HCT116 (cell line): ENCODE measurements at regions not wholly inside any gene's neighbourhood (a gene's known extent, or its start where the extent isn't known, plus 50 kb on each side); places are given as distances from the start of the nearest gene placed in this dataset.

Experiments used
- ATAC-seq: fragments of 200-7000 bp; cut with Tn5 transposase; 2 replicates; pipeline ENCODE4 v1.9.1; 2020; ENCODE audit warnings: mild to moderate bottlenecking, moderate library complexity
- BruUV-seq: library from RNA; stranded (reverse); fragments of 400-500 nt; replicated peaks from 2 replicates; lab custom pipeline; 2021; lab: Mats Ljungman, UMichigan
- CTCF ChIA-PET: fragments of 300-600 bp; sonication (Branson Sonifier 250); formaldehyde crosslinking; loops from one replicate; lab custom pipeline; 2021; ENCODE audit warnings: antibody characterized with exemption; lab: Charles Lee
- POLR2A ChIA-PET: fragments of 300-600, 350-600 bp; sonication (Branson Sonifier 250); formaldehyde crosslinking; loops from one replicate; lab custom pipeline; 2021; ENCODE audit warnings: antibody characterized with exemption; lab: Charles Lee
- RAD21 ChIA-PET, 2 experiments: fragments of 300-600 bp; sonication (Branson Sonifier 250); formaldehyde crosslinking; loops; one replicate each; lab custom pipeline; 2023; ENCODE audit warnings: low total read pairs in 2 of 2; ENCODE audit not compliant: uncharacterized antibody in 2 of 2, unreplicated experiment in 2 of 2, low non-redundant PET in 1 of 2; lab: Charles Lee
- DNase-seq: peaks from one replicate; pipeline ENCODE4 v3.0.0-alpha.2; 2010; ENCODE audit warnings: low read depth, low spot score
- H2AFZ ChIP-seq: fragments of 200-600 bp; shearing (Covaris generic), sonication (generic); 2 replicates; pipeline ENCODE4 v1.6.1; 2017; ENCODE audit warnings: low read depth, mixed run types, mixed read lengths, antibody characterized with exemption, low read length; ENCODE audit not compliant: poor library complexity, severe bottlenecking
- H3K27ac ChIP-seq: 2 replicates; pipeline ENCODE4 v1.5.1; 2012; ENCODE audit warnings: low read depth, low read length
- H3K27me3 ChIP-seq: fragments of 200-600 bp; sonication (generic); 2 replicates; pipeline ENCODE4 v1.6.1; 2016; ENCODE audit warnings: mixed run types, low read length, mixed read lengths; ENCODE audit not compliant: insufficient read depth
- H3K36me3 ChIP-seq, 2 experiments: fragments of 200-500 bp in 1 of 2; fragments of 200-600 bp in 1 of 2; sonication (Bioruptor generic) in 1 of 2; sonication (generic) in 1 of 2; 2 replicates each; pipeline versions ENCODE4 v1.5.1 to v1.6.1; 2014 to 2016; ENCODE audit warnings: low read length in 2 of 2, inconsistent platforms in 1 of 2, mixed read lengths in 1 of 2, mixed run types in 1 of 2; ENCODE audit not compliant: insufficient read depth in 2 of 2, control insufficient read depth in 1 of 2
- H3K4me1 ChIP-seq, 2 experiments: fragments of 200-600 bp in 1 of 2; sonication (generic) in 1 of 2; 2 replicates each; pipeline versions ENCODE4 v1.5.1 to v1.6.1; 2012 to 2017; ENCODE audit warnings: low read length in 2 of 2, inconsistent platforms in 1 of 2, mild to moderate bottlenecking in 1 of 2, mixed read lengths in 1 of 2, mixed run types in 1 of 2, moderate library complexity in 1 of 2; ENCODE audit not compliant: insufficient read depth in 2 of 2, control insufficient read depth in 1 of 2
- H3K4me2 ChIP-seq: fragments of 200-600 bp; sonication (generic); 2 replicates; pipeline ENCODE4 v1.6.1; 2017; ENCODE audit warnings: mixed run types, low read length, mixed read lengths
- H3K4me3 ChIP-seq, 2 experiments: fragments of 200-600 bp in 1 of 2; sonication (generic) in 1 of 2; replicated peaks in 1 of 2; 2 replicates each; pipeline ENCODE4 v1.5.1; 2011 to 2016; ENCODE audit warnings: low read length in 2 of 2, control low read depth in 1 of 2, low read depth in 1 of 2, mild to moderate bottlenecking in 1 of 2, mixed read lengths in 1 of 2, mixed run types in 1 of 2
- H3K79me2 ChIP-seq: fragments of 200-600 bp; sonication (generic); 2 replicates; pipeline ENCODE4 v1.6.1; 2017; ENCODE audit warnings: mild to moderate bottlenecking, mixed run types, low read length, moderate library complexity, mixed read lengths; ENCODE audit not compliant: insufficient read depth
- H3K9ac ChIP-seq: fragments of 200-600 bp; sonication (generic); 2 replicates; pipeline ENCODE4 v1.6.1; 2016; ENCODE audit warnings: low read length, mixed read lengths
- H3K9me2 ChIP-seq: fragments of 200-600 bp; sonication (generic), shearing (Covaris generic); 2 replicates; pipeline ENCODE4 v1.6.1; 2017; ENCODE audit warnings: mixed run types, mild to moderate bottlenecking, moderate library complexity; ENCODE audit not compliant: insufficient read depth
- H3K9me3 ChIP-seq, 2 experiments: fragments of 200-500 bp in 1 of 2; fragments of 200-600 bp in 1 of 2; sonication (Bioruptor generic) in 1 of 2; sonication (generic) in 1 of 2; 2 replicates each; pipeline ENCODE4 v1.6.1; 2014 to 2017; ENCODE audit warnings: low read length in 2 of 2, mixed read lengths in 2 of 2, inconsistent platforms in 1 of 2, low read depth in 1 of 2, mild to moderate bottlenecking in 1 of 2, mixed run types in 1 of 2, moderate library complexity in 1 of 2; ENCODE audit not compliant: control insufficient read depth in 1 of 2, insufficient read depth in 1 of 2
- H4K20me1 ChIP-seq: fragments of 200-600 bp; sonication (generic), shearing (Covaris generic); 2 replicates; pipeline ENCODE4 v1.6.1; 2017; ENCODE audit warnings: mixed run types, mild to moderate bottlenecking, moderate library complexity; ENCODE audit not compliant: insufficient read depth
- CBX3 ChIP-seq: IDR thresholded peaks from 2 replicates; pipeline ENCODE4 v1.6.1; 2012; ENCODE audit warnings: low read depth
- CEBPB ChIP-seq: IDR thresholded peaks from 2 replicates; pipeline ENCODE4 v1.6.1; 2012; ENCODE audit warnings: low read depth
- EZH2 ChIP-seq: fragments of 200-600 bp; sonication (generic); IDR thresholded peaks from 2 replicates; pipeline ENCODE4 v1.6.1; 2017; ENCODE audit warnings: antibody characterized with exemption, mixed run types
- EZH2phosphoT487 ChIP-seq: fragments of 200-600 bp; IDR thresholded peaks from 2 replicates; pipeline ENCODE4 v1.6.1; 2018; ENCODE audit warnings: antibody characterized with exemption, borderline replicate concordance
- POLR2AphosphoS5 ChIP-seq: IDR thresholded peaks from 2 replicates; pipeline ENCODE4 v1.6.1; 2011; ENCODE audit warnings: mild to moderate bottlenecking, low read depth, low read length, moderate library complexity
- SP1 ChIP-seq: IDR thresholded peaks from 2 replicates; pipeline ENCODE4 v1.6.1; 2012; ENCODE audit warnings: low read depth
- ZFX ChIP-seq: fragments of 450-650 bp; IDR thresholded peaks from 2 replicates; pipeline ENCODE4 v1.6.1; 2017
- ZNF274 ChIP-seq: fragments of 200-500 bp; sonication (Bioruptor generic); IDR thresholded peaks from 2 replicates; pipeline ENCODE4 v1.6.1; 2014; ENCODE audit warnings: mild to moderate bottlenecking, low read depth, low read length, inconsistent platforms
- intact Hi-C: fragments of 100-400 bp; cut with micrococcal nuclease; formaldehyde crosslinking; loops from 2 replicates; pipeline ENCODE4 v1.10.0; 2022
- TF ChIP-seq, protein P1 (sequence below): IDR thresholded peaks from 2 replicates; pipeline ENCODE4 v1.6.1; 2012
- TF ChIP-seq, protein P2 (sequence below): IDR thresholded peaks from 2 replicates; pipeline ENCODE4 v1.6.1; 2012; ENCODE audit warnings: low read depth
- TF ChIP-seq, protein P3 (sequence below): IDR thresholded peaks from 2 replicates; pipeline ENCODE4 v1.6.1; 2011; ENCODE audit warnings: mild to moderate bottlenecking, low read length, moderate library complexity; ENCODE audit not compliant: insufficient replicate concordance; ENCODE audit errors: extremely low read depth

DNA sequence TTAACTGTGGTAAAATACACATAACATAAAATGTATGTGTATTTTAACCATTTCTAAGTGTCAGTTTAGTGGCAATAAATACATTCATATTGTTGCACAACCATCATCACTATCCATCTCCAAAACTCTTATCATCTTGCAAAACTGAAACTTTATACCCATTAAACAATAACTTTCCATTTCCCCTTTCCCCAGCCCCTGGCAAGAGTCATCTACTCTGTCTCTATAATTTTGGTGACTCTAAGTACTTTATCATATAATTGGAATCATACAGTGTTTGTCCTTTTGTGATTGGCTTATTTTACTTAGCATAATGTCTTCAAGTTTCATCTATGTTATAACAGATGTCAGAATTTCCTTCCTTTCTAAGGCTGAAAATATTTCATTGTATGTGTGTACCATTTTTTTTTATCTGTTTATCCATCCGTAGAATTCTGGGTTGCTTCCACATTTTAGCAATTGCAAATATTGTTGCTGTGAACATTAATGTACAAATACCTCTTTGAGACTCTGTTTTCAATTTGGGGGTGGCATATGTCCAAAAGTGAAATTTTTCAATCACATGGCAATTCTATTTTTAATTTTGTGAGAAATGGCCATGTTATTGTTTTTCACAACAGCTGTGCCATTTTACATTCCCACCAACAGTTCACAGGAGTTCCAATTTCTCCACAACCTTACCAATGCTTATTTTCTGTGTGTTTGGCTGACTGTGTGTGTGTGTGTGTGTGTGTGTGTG lies 153.9 kb upstream of the GORAB start:
- no peak overlapping the region for H2AFZ ChIP-seq
- intact Hi-C loops, result no loop called here
- no peaks in the 10 kb centered on the region for H3K4me1 ChIP-seq
- H3K4me2 ChIP-seq, result no peak overlapping the region
- H3K9ac ChIP-seq, result no peak overlapping the region
- TF ChIP-seq CEBPB (no peak), ZNF274 (no peak), SP1 (no peak), EZH2phosphoT487 (no peak), CBX3 (no peak), EZH2 (no peak), ZFX (no peak), POLR2AphosphoS5 (no peak)
- TF ChIP-seq, protein P1, sequence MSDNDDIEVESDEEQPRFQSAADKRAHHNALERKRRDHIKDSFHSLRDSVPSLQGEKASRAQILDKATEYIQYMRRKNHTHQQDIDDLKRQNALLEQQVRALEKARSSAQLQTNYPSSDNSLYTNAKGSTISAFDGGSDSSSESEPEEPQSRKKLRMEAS, result no peak
- TF ChIP-seq, protein P2, sequence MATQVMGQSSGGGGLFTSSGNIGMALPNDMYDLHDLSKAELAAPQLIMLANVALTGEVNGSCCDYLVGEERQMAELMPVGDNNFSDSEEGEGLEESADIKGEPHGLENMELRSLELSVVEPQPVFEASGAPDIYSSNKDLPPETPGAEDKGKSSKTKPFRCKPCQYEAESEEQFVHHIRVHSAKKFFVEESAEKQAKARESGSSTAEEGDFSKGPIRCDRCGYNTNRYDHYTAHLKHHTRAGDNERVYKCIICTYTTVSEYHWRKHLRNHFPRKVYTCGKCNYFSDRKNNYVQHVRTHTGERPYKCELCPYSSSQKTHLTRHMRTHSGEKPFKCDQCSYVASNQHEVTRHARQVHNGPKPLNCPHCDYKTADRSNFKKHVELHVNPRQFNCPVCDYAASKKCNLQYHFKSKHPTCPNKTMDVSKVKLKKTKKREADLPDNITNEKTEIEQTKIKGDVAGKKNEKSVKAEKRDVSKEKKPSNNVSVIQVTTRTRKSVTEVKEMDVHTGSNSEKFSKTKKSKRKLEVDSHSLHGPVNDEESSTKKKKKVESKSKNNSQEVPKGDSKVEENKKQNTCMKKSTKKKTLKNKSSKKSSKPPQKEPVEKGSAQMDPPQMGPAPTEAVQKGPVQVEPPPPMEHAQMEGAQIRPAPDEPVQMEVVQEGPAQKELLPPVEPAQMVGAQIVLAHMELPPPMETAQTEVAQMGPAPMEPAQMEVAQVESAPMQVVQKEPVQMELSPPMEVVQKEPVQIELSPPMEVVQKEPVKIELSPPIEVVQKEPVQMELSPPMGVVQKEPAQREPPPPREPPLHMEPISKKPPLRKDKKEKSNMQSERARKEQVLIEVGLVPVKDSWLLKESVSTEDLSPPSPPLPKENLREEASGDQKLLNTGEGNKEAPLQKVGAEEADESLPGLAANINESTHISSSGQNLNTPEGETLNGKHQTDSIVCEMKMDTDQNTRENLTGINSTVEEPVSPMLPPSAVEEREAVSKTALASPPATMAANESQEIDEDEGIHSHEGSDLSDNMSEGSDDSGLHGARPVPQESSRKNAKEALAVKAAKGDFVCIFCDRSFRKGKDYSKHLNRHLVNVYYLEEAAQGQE, result no peak
- TF ChIP-seq, protein P3, sequence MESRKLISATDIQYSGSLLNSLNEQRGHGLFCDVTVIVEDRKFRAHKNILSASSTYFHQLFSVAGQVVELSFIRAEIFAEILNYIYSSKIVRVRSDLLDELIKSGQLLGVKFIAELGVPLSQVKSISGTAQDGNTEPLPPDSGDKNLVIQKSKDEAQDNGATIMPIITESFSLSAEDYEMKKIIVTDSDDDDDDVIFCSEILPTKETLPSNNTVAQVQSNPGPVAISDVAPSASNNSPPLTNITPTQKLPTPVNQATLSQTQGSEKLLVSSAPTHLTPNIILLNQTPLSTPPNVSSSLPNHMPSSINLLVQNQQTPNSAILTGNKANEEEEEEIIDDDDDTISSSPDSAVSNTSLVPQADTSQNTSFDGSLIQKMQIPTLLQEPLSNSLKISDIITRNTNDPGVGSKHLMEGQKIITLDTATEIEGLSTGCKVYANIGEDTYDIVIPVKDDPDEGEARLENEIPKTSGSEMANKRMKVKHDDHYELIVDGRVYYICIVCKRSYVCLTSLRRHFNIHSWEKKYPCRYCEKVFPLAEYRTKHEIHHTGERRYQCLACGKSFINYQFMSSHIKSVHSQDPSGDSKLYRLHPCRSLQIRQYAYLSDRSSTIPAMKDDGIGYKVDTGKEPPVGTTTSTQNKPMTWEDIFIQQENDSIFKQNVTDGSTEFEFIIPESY, result no peak
- DNase-seq (no peak), ATAC-seq (no peak)
- ChIA-PET POLR2A (no interaction called here), CTCF (no interaction called here), RAD21 (no interaction called here)
- H3K36me3 ChIP-seq, result no peaks in the 10 kb centered on the region
- no peaks in the 10 kb centered on the region for H3K9me3 ChIP-seq
- H3K9me2 ChIP-seq, result no peaks in the 10 kb centered on the region
- H4K20me1 ChIP-seq, result no peaks in the 10 kb centered on the region
- no peak overlapping the region for H3K27ac ChIP-seq
- no peaks in the 10 kb centered on the region for H3K79me2 ChIP-seq
- no TSS peak for BruUV-seq
- H3K4me3 ChIP-seq, result no peak overlapping the region
- no peaks in the 10 kb centered on the region for H3K27me3 ChIP-seq
